ENCODE measurements at regions not wholly inside any gene's neighbourhood (a gene's known extent, or its start where the extent isn't known, plus 50 kb on each side); places are given as distances from the start of the nearest gene placed in this dataset.

GRCh38 chr11:46220313-46220712, 57.1 kb upstream of the CREB3L1 start:
- TF ChIP-seq, protein P1, sequence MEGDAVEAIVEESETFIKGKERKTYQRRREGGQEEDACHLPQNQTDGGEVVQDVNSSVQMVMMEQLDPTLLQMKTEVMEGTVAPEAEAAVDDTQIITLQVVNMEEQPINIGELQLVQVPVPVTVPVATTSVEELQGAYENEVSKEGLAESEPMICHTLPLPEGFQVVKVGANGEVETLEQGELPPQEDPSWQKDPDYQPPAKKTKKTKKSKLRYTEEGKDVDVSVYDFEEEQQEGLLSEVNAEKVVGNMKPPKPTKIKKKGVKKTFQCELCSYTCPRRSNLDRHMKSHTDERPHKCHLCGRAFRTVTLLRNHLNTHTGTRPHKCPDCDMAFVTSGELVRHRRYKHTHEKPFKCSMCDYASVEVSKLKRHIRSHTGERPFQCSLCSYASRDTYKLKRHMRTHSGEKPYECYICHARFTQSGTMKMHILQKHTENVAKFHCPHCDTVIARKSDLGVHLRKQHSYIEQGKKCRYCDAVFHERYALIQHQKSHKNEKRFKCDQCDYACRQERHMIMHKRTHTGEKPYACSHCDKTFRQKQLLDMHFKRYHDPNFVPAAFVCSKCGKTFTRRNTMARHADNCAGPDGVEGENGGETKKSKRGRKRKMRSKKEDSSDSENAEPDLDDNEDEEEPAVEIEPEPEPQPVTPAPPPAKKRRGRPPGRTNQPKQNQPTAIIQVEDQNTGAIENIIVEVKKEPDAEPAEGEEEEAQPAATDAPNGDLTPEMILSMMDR (IDR thresholded peaks at IDR 0.05; ENCODE audit: low read depth, low read length): no peak
- no peak for TF ChIP-seq EZH2phosphoT487 (IDR thresholded peaks at IDR 0.05; ENCODE audit: low read depth)
